ENCODE measurements at regions not wholly inside any gene's neighbourhood (a gene's known extent, or its start where the extent isn't known, plus 50 kb on each side); places are given as distances from the start of the nearest gene placed in this dataset.

DNA sequence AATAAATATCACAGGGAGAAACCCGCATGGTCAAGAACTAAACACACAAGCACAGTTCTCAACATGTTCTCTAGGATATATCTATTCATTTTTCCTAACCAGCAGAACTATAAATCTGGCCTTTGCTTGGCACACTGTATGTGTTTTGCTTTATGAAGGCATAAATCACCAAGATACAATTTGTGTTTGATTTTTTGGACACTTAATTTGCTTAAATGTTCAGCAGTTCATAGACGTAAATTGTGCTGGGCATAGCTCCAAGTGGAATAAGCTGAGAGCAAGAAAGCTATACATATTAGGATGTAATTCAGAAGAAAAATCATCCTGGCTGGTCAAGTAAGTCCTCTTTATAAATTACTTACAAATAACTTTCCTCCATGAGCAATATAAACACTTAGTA, 341.5 kb upstream of the ATP5MC3 start:
- TF ChIP-seq, protein P1, sequence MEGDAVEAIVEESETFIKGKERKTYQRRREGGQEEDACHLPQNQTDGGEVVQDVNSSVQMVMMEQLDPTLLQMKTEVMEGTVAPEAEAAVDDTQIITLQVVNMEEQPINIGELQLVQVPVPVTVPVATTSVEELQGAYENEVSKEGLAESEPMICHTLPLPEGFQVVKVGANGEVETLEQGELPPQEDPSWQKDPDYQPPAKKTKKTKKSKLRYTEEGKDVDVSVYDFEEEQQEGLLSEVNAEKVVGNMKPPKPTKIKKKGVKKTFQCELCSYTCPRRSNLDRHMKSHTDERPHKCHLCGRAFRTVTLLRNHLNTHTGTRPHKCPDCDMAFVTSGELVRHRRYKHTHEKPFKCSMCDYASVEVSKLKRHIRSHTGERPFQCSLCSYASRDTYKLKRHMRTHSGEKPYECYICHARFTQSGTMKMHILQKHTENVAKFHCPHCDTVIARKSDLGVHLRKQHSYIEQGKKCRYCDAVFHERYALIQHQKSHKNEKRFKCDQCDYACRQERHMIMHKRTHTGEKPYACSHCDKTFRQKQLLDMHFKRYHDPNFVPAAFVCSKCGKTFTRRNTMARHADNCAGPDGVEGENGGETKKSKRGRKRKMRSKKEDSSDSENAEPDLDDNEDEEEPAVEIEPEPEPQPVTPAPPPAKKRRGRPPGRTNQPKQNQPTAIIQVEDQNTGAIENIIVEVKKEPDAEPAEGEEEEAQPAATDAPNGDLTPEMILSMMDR (IDR thresholded peaks at IDR 0.05; ENCODE audit: low read depth, low read length): no peak
- no peak overlapping the region for H3K4me3 ChIP-seq (ENCODE audit: low read depth, low read length)

DNA sequence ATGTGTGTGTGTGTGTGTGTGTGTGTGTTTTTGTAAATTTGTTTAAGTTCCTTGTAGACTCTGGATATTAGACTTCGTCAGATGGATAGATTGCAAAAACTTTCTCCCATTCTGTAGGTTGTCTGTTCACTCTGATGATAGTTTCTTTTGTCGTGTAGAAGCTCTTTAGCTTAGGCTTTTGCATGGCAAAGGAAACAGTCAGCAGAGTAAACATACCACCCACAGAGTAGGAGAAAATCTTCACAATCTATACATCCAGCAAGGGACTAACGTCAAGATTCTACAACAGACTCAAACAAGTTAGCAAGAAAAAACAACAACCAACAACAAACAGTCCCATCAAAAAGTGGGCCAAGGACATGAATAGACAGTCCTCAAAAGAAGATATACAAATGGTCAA, 336.7 kb upstream of the ATP5MC3 start:
- TF ChIP-seq, protein P1 (IDR thresholded peaks at IDR 0.05; ENCODE audit: low read depth, low read length): no peak
- H3K4me3 ChIP-seq (ENCODE audit: low read depth, low read length): no peak overlapping the region

DNA sequence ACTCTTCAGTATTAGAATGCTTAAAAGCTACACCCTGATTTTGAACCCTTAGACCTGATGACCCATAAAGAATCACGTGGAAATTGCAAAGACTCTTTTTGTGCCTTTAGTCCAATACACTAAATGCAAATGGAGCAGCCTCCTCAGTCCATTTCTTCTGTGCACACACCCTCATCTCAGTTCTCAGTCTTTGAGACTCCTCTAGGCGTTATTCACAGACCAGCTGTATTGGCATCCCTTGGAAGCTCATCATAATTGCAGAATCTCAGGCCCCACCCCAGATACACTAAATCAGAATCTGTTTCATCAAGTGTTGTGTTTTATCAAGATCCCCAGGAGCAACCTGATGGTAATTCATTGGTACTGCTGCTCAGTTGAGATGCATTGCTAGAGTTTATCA, 335.0 kb upstream of the ATP5MC3 start:
- no peak overlapping the region for H3K4me3 ChIP-seq (ENCODE audit: low read depth, low read length)
- TF ChIP-seq, protein P1 (IDR thresholded peaks at IDR 0.05; ENCODE audit: low read depth, low read length): no peak

DNA sequence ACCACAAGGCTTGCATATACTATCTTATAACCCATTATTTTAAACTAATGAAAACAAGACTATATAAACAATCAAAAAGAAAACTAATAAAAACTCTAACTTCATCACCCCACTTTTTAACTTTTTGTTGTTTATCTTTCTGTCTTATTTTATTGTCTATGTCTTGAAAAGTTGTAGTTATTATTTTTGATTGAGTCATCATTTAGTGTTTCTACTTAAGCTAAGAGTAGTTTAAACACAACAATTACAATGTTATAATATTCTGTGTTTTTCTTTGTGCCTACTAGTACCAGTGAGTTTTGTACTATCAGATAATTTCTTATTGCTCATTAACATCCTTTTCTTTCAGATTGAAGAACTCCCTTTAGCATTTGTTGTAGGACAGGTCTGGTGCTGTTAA, 318.7 kb upstream of the ATP5MC3 start:
- H3K4me3 ChIP-seq (ENCODE audit: low read depth, low read length): no peak overlapping the region
- TF ChIP-seq, protein P1 (IDR thresholded peaks at IDR 0.05; ENCODE audit: low read depth, low read length): no peak

DNA sequence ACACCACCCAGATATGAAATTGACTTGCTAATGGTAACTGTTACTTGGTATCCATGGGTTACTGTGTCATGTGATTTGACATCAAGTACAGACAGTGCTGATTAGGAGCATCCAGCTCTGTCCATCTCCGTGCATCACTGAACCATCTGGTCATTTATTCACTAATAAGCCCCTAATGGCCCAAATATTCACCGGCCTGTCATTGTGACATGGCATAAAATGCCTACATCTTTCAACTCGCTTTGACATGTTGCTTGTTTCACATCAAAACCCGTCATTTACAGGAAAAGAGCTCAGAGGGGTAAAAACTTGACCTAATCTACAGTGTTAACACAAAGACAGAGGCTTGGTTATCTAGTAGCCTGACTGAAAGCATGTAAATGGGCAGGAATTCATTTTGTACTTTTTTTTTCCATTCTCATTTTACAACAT, 308.9 kb upstream of the ATP5MC3 start:
- no peak overlapping the region for H3K4me3 ChIP-seq (ENCODE audit: low read depth, low read length)
- TF ChIP-seq, protein P1 (IDR thresholded peaks at IDR 0.05; ENCODE audit: low read depth, low read length): no peak

DNA sequence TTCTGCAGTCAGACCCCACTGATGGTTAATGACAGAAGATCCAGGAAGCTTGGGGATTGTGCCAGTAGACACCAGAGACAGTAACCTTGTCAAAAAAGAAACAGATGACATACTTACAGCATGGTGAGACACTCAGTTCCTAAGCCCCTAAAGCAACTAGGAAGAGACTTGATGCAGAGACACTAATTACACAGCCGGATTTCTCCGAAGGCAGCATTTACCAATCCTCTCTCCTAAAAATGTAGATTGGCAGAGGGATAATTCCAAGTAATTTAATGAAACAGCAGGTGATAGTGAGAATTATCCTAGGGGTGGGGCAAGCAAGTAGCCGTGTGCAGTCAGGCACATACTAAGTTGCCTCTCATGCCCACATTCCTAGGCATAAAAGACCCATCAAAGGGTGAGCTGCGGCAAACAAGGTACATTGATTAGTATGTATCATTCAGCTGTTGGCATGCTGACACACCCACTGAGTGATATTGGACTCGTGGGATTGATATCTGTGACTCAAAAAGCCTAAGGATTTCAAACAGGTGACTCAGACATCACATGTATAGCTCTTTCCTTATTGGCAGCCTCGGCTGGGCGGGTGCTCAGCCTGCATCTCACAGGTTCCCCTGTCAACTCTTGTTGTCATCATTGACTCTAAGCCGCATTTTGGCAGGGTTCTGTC, 296.7 kb upstream of the ATP5MC3 start:
- TF ChIP-seq, protein P1 (IDR thresholded peaks at IDR 0.05; ENCODE audit: low read depth, low read length): no peak
- no peak overlapping the region for H3K4me3 ChIP-seq (ENCODE audit: low read depth, low read length)

DNA sequence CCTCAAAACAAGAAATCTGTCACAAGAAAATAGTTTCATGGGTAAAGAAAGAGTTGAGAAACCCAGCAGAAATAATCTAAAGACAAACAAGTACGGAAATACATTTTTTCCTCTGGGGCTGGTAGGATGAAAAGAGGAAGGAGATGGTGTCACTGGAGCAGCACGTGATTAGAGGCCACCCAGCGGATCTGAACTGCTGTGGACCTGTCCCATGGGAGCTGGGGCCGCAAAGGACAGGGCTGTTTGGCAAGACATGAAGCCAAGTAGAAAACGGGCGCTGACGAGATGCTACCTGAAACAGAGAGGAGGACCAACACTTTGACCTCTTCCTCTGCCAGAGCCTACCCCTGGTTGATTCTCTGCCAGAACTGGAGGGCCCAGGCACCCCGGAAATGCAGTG, 295.4 kb upstream of the ATP5MC3 start:
- TF ChIP-seq, protein P1 (IDR thresholded peaks at IDR 0.05; ENCODE audit: low read depth, low read length): no peak
- no peak overlapping the region for H3K4me3 ChIP-seq (ENCODE audit: low read depth, low read length)
